ENCODE measurements at regions not wholly inside any gene's neighbourhood (a gene's known extent, or its start where the extent isn't known, plus 50 kb on each side); places are given as distances from the start of the nearest gene placed in this dataset.
"Not testable (repeated sequence)": the region's sequence is repeated elsewhere in the genome, so short reads cannot be mapped to it uniquely, and the experiment has no call there.

GRCh38 chrX:92278556-92278955 is 499.4 kb downstream of the PCDH11X start:
- FAIRE-seq; POLR2A ChIA-PET (ENCODE audit: partially characterized antibody); H2BK5ac ChIP-seq (ENCODE audit: low read depth, low read length); H3K27ac ChIP-seq (ENCODE audit: low read depth, low read length); H3K79me2 ChIP-seq (ENCODE audit: control insufficient read depth in 1 of 2, insufficient read depth in 2 of 2, low read length in 2 of 2); H3K23ac ChIP-seq (ENCODE audit: insufficient read length); H2BK12ac ChIP-seq (ENCODE audit: low read depth, low read length); H3K4me2 ChIP-seq (ENCODE audit: insufficient read depth in 1 of 2, low read depth in 2 of 2, low read length in 2 of 2); H2BK120ac ChIP-seq (replicated peaks; ENCODE audit: low read depth, low read length); H3K4me3 ChIP-seq (ENCODE audit: extremely low read depth in 1 of 4, insufficient read depth in 2 of 4, low read depth in 3 of 4, low read length in 4 of 4); H3K9me3 ChIP-seq (ENCODE audit: insufficient read depth in 2 of 2, low read depth in 1 of 2, low read length in 1 of 2); H3K9ac ChIP-seq (replicated peaks in 1 of 4; ENCODE audit: extremely low read depth in 1 of 4, low read depth in 3 of 4, low read length in 3 of 4); H4K5ac ChIP-seq (ENCODE audit: insufficient read length, low read depth, low read length); H4K8ac ChIP-seq (ENCODE audit: extremely low read depth, insufficient read depth, low read length); H3K14ac ChIP-seq (ENCODE audit: insufficient read length); H4K91ac ChIP-seq (replicated peaks; ENCODE audit: insufficient read length, low read length); H3K4ac ChIP-seq (replicated peaks; ENCODE audit: insufficient read length, low read depth, low read length); H3K56ac ChIP-seq (replicated peaks; ENCODE audit: insufficient read length, low read depth, low read length); H2AFZ ChIP-seq (ENCODE audit: low read length); CTCF ChIA-PET (ENCODE audit: partially characterized antibody); H4K20me1 ChIP-seq (replicated peaks in 1 of 2; ENCODE audit: control insufficient read depth in 1 of 2, insufficient read depth in 2 of 2, low read length in 2 of 2); H3K18ac ChIP-seq (ENCODE audit: extremely low read depth, low read length); DNase-seq (ENCODE audit: low read depth in 1 of 2, low spot score in 2 of 2); H2BK20ac ChIP-seq (ENCODE audit: low read length); H2BK15ac ChIP-seq (ENCODE audit: low read length); H3K23me2 ChIP-seq (ENCODE audit: low read depth, low read length); H3K4me1 ChIP-seq (replicated peaks in 1 of 4; ENCODE audit: control insufficient read depth in 3 of 4, insufficient read depth in 4 of 4, low read length in 3 of 4); H3K36me3 ChIP-seq (ENCODE audit: control insufficient read depth in 2 of 4, insufficient read depth in 4 of 4, low read length in 3 of 4); H3K27me3 ChIP-seq (replicated peaks in 1 of 4; ENCODE audit: control insufficient read depth in 3 of 4, extremely low read depth in 1 of 4, insufficient read depth in 3 of 4, low read length in 3 of 4); H2AK5ac ChIP-seq (ENCODE audit: low read depth, low read length); H3K79me1 ChIP-seq (ENCODE audit: low read depth, low read length): not testable (repeated sequence)
- WGBS, 2 experiments (ENCODE audit: extremely low coverage in 1 of 2, insufficient coverage in 1 of 2, insufficient read length in 1 of 2, insufficient replicate concordance in 2 of 2, low coverage in 1 of 2, low lambda C conversion rate in 2 of 2, missing lambda C conversion rate in 1 of 2) = 96% methylated on average over 4 of the region's 7 CpGs; no CpG with 5 or more reads in 1 of the 2 experiments

GRCh38 chrX:92280347-92280746 is 501.2 kb downstream of the PCDH11X start:
- H3K9ac ChIP-seq (replicated peaks in 1 of 4; ENCODE audit: extremely low read depth in 1 of 4, low read depth in 3 of 4, low read length in 3 of 4); H3K4me2 ChIP-seq (ENCODE audit: insufficient read depth in 1 of 2, low read depth in 2 of 2, low read length in 2 of 2); H4K5ac ChIP-seq (ENCODE audit: insufficient read length, low read depth, low read length); H3K36me3 ChIP-seq (ENCODE audit: control insufficient read depth in 2 of 4, insufficient read depth in 4 of 4, low read length in 3 of 4); H3K23me2 ChIP-seq (ENCODE audit: low read depth, low read length); H3K18ac ChIP-seq (ENCODE audit: extremely low read depth, low read length); H3K4me1 ChIP-seq (replicated peaks in 1 of 4; ENCODE audit: control insufficient read depth in 3 of 4, insufficient read depth in 4 of 4, low read length in 3 of 4); H3K79me2 ChIP-seq (ENCODE audit: control insufficient read depth in 1 of 2, insufficient read depth in 2 of 2, low read length in 2 of 2); H3K4me3 ChIP-seq (ENCODE audit: extremely low read depth in 1 of 4, insufficient read depth in 2 of 4, low read depth in 3 of 4, low read length in 4 of 4); CTCF ChIA-PET (ENCODE audit: partially characterized antibody); H3K9me3 ChIP-seq (ENCODE audit: insufficient read depth in 2 of 2, low read depth in 1 of 2, low read length in 1 of 2); H2BK12ac ChIP-seq (ENCODE audit: low read depth, low read length); H4K91ac ChIP-seq (replicated peaks; ENCODE audit: insufficient read length, low read length); H4K20me1 ChIP-seq (replicated peaks in 1 of 2; ENCODE audit: control insufficient read depth in 1 of 2, insufficient read depth in 2 of 2, low read length in 2 of 2); FAIRE-seq; H2BK120ac ChIP-seq (replicated peaks; ENCODE audit: low read depth, low read length); H3K79me1 ChIP-seq (ENCODE audit: low read depth, low read length); H2BK15ac ChIP-seq (ENCODE audit: low read length); DNase-seq (ENCODE audit: low read depth in 1 of 2, low spot score in 2 of 2); H3K27ac ChIP-seq (ENCODE audit: low read depth, low read length); POLR2A ChIA-PET (ENCODE audit: partially characterized antibody); H3K23ac ChIP-seq (ENCODE audit: insufficient read length); H2BK5ac ChIP-seq (ENCODE audit: low read depth, low read length); H4K8ac ChIP-seq (ENCODE audit: extremely low read depth, insufficient read depth, low read length); H3K27me3 ChIP-seq (replicated peaks in 1 of 4; ENCODE audit: control insufficient read depth in 3 of 4, extremely low read depth in 1 of 4, insufficient read depth in 3 of 4, low read length in 3 of 4); H2BK20ac ChIP-seq (ENCODE audit: low read length); H3K56ac ChIP-seq (replicated peaks; ENCODE audit: insufficient read length, low read depth, low read length); H3K4ac ChIP-seq (replicated peaks; ENCODE audit: insufficient read length, low read depth, low read length); H3K14ac ChIP-seq (ENCODE audit: insufficient read length); H2AK5ac ChIP-seq (ENCODE audit: low read depth, low read length); H2AFZ ChIP-seq (ENCODE audit: low read length): not testable (repeated sequence)
- WGBS, 2 experiments (ENCODE audit: extremely low coverage in 1 of 2, insufficient coverage in 1 of 2, insufficient read length in 1 of 2, insufficient replicate concordance in 2 of 2, low coverage in 1 of 2, low lambda C conversion rate in 2 of 2, missing lambda C conversion rate in 1 of 2) = 100% methylated on average over 2 of the region's 2 CpGs; no CpG with 5 or more reads in 1 of the 2 experiments

Data from H1 (cell line).